Fibroblast of the aortic adventitia (primary cell): ENCODE measurements at regions not wholly inside any gene's neighbourhood (a gene's known extent, or its start where the extent isn't known, plus 50 kb on each side); places are given as distances from the start of the nearest gene placed in this dataset.
A peak's percentile ranks its signal among the peaks of the same experiment; 100 is the strongest.

Experiments
- DNase-seq: peaks from one replicate; pipeline ENCODE4 v3.0.0-alpha.2; 2010; ENCODE audit warnings: low read depth
- H3K4me3 ChIP-seq: 2 replicates; pipeline ENCODE4 v1.5.1; 2011; ENCODE audit warnings: low read depth, mild to moderate bottlenecking, control low read depth, low read length, moderate library complexity
- TF ChIP-seq, protein P1 (sequence below): IDR thresholded peaks from 2 replicates; pipeline ENCODE4 v1.5.1; 2011; ENCODE audit warnings: mild to moderate bottlenecking, low read length, control low read depth, inconsistent platforms; ENCODE audit not compliant: insufficient read depth

DNA sequence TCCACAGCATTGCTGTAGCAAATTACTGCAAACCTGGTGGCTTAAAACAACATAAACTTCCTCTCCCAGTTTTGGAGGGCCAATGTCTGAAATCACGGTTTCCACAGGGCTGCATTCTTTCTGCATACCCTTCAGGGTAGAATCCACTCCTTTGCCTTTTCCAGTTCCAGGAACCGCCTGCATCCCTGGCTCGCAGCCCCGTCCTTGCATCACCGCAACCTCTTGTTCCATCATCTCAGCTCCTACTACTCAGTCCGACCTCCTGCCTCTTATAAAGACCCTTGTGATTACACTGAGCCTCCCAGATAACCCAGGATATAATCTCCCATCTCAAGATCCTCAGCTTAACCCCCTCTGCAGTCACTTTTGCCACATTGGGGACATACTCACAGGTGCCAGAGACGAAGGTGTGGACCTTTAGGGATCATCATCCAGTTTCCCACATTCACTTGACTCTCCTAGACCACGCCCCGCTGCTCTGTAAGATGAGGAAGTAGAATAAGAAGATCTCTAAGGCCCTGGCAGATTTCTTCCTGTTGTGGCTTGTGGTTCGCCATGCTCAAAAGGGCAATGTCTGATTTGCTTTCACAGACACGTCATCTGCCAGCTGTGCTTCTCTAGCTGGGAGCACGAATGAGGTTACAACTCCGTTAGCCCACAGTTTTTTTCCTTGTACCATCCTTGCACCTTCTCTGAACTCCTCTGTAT, 103.6 kb upstream of the AGAP1 start:
- TF ChIP-seq, protein P1, sequence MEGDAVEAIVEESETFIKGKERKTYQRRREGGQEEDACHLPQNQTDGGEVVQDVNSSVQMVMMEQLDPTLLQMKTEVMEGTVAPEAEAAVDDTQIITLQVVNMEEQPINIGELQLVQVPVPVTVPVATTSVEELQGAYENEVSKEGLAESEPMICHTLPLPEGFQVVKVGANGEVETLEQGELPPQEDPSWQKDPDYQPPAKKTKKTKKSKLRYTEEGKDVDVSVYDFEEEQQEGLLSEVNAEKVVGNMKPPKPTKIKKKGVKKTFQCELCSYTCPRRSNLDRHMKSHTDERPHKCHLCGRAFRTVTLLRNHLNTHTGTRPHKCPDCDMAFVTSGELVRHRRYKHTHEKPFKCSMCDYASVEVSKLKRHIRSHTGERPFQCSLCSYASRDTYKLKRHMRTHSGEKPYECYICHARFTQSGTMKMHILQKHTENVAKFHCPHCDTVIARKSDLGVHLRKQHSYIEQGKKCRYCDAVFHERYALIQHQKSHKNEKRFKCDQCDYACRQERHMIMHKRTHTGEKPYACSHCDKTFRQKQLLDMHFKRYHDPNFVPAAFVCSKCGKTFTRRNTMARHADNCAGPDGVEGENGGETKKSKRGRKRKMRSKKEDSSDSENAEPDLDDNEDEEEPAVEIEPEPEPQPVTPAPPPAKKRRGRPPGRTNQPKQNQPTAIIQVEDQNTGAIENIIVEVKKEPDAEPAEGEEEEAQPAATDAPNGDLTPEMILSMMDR: no peak
- H3K4me3 ChIP-seq: no peak overlapping the region
- DNase-seq: peak; percentile 2

- TF ChIP-seq, protein P1: no peak
- no peak overlapping the region for H3K4me3 ChIP-seq
- DNase-seq: no peak
Measured at GRCh38 chr2:235390816-235391194, 103.0 kb upstream of the AGAP1 start.

- no peak for DNase-seq
- TF ChIP-seq, protein P1: no peak
- H3K4me3 ChIP-seq: no peak overlapping the region
Measured at GRCh38 chr2:235391921-235392615, 101.8 kb upstream of the AGAP1 start.

GRCh38 chr2:235394278-235394828, 99.5 kb upstream of the AGAP1 start:
- TF ChIP-seq, protein P1: no peak
- no peak overlapping the region for H3K4me3 ChIP-seq
- DNase-seq: peak; percentile 47

GRCh38 chr2:235396071-235396846, 97.6 kb upstream of the AGAP1 start:
- TF ChIP-seq, protein P1: no peak
- no peak overlapping the region for H3K4me3 ChIP-seq
- no peak for DNase-seq

- DNase-seq: no peak
- TF ChIP-seq, protein P1: no peak
- H3K4me3 ChIP-seq: no peak overlapping the region
Measured at GRCh38 chr2:235398321-235398720, 95.5 kb upstream of the AGAP1 start.
